GM21360 (cell line): ENCODE measurements at regions not wholly inside any gene's neighbourhood (a gene's known extent, or its start where the extent isn't known, plus 50 kb on each side); places are given as distances from the start of the nearest gene placed in this dataset.

Source experiments
- ATAC-seq: cut with Tn5 transposase; IDR thresholded peaks from one replicate; pipeline ENCODE4 v1.9.1; 2021; ENCODE audit warnings: mild to moderate bottlenecking, moderate library complexity; ENCODE audit not compliant: unreplicated experiment

- no peak for ATAC-seq
Observed at GRCh38 chr1:228987736-228988506, 252.6 kb downstream of the RHOU start.

DNA sequence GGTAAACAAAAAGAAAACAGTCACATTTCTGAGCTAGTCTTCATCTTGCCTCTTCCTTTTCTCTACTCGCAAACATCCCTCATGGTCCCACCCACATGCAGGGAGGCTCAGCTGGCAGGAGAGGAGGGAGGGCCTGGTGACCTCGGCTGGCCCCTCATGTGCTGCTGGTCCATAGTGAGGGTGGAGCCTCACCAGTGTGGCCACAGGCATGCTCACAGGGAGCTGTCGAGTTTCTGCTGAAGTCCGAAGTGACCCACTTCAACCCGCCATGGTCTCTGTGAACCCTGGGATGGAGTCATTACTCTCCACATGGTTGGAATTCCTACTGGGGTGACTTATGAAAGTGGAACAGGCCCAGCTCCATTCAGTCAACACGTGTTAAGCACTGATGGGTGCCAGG is 253.4 kb downstream of the RHOU start:
- no peak for ATAC-seq

DNA sequence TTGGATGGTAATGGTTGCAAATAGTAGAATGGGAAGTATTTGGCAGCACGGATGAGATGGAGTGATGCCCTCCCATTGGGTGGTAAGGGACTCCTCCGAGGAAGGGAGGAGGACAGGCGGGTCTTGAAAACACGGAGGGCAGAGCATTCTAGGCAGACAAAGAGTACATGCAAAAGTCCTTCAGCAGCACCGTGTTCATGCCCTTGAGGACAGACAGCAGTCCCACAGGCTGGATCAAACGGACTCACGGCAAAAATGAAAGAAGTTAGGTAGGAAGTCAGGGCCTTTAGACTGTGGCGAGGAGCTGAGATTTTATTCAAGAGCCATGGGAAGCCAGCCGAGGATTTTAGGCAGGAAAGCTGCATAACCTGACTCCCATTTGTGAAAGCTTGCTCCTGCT is 253.9 kb downstream of the RHOU start:
- ATAC-seq, result no peak

DNA sequence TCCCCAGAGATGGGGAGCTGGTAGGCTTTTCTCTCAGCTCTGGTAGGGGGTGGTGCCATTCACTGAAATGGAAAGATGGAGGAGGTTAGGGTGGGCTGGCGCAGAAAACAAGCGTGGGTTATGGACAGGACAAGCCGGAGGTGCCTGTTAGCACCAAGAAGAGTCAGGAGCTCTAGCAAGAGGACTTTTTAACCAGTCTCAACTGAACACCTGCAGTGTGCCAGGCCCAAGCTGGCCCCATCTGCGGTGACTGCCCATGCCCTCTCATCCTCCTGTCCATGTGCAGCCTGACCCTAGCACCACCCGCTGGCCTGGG is 254.4 kb downstream of the RHOU start:
- ATAC-seq, result no peak

GRCh38 chr1:228989992-228990827 is 254.9 kb downstream of the RHOU start:
- ATAC-seq, result no peak

- no peak for ATAC-seq
Observed at GRCh38 chr1:228990906-228991569, 255.8 kb downstream of the RHOU start.

DNA sequence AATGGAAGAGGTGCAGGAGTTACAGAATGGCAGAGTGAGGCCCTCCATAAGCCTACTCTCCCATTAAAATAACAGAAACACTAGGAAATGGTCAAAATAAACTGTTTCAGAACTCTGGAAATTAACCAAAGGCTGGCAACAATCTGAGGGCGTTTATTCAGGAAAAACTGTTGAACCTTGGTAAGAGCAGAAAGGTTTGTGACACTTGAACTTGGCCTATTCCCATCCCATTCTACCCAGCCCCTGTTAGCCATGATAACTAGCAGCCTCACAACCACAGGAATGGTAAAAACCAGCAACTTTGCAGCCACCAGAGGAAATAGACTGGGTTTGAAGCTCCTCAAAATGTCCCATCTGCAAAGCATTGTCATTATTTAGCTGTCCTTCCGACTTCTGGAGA is 256.8 kb downstream of the RHOU start:
- ATAC-seq, result no peak

GRCh38 chr1:228992907-228993535 is 257.7 kb downstream of the RHOU start:
- ATAC-seq, result no peak

DNA sequence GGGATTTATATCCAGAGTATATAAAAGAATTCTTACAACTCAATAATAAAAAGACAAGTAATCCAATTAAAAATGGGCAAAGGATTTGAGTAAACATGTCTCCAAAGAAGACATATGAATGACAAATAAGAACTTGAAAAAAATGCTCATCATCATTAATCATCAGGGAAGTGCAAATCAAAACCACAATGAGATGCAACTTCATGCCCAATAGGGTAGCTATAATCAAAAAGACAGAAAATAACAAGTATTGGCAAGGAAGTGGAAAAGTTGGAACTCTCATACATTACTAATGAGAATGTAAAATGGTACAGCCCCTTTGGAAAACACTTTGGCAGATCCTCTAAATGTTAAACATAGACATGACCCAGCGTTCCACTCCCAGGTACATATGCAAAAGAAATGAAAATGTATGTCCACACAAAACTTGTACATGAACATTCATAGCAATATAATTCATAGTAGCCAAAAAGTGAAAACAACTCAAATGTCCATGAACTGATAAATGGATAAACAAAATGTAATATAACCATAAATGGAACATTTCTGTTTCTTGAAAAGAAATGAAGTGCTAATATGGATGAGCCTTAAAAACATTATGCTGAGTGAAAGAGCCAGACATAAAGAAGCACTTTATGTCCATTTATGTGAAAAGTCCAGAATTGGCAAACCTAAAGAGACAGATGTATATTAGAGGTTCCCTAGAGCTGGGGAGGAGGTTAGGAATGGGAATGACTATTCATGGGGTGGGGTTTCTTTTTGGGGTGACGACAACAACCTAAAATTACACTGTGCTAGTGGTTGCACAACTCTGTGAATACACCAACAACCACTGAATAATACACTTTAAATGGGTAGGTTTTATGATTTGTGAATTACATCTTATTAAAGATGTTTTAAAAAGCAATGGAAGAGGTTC is 259.7 kb downstream of the RHOU start:
- ATAC-seq, result no peak

DNA sequence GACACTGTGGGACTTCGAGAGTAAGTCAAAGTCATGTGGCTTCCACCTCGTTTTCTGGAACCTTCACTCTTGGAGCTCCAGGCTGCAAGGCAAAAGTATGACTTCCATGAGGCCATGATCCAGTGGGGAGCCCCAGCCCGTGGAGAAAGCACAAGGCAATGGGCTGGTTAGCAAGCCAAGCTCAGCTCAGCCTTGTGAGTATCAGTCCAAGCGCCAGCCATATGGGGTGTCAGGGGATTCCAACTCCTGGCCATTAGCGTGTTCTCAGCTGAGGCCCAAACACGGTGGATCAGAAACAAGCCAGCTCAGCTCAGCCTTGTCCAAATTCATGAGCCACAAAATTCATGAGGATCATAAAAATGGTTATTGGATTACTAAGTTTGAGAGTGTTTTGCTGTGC is 261.0 kb downstream of the RHOU start:
- ATAC-seq, result no peak

DNA sequence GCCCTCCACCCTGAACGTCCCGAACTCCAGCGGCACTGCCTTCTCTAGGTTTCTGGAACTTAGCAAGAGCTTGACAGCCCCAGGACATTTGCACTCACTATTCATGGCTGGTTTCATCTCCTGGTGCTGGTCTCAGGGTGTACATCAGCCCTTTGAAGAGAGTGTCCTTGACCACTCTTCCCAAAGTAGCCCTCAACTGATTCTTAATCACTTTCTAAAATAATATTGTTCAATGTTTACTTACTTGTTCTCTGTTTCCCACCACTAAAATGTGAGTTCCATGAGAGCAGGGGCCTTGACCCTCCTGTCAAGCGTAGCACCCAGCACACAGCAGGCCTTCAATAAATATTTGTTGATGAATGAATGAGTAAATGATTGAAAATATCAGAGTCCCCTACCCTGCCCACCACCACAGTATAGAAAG is 262.5 kb downstream of the RHOU start:
- ATAC-seq, result no peak

GRCh38 chr1:228998179-228998578 is 262.9 kb downstream of the RHOU start:
- ATAC-seq, result no peak

DNA sequence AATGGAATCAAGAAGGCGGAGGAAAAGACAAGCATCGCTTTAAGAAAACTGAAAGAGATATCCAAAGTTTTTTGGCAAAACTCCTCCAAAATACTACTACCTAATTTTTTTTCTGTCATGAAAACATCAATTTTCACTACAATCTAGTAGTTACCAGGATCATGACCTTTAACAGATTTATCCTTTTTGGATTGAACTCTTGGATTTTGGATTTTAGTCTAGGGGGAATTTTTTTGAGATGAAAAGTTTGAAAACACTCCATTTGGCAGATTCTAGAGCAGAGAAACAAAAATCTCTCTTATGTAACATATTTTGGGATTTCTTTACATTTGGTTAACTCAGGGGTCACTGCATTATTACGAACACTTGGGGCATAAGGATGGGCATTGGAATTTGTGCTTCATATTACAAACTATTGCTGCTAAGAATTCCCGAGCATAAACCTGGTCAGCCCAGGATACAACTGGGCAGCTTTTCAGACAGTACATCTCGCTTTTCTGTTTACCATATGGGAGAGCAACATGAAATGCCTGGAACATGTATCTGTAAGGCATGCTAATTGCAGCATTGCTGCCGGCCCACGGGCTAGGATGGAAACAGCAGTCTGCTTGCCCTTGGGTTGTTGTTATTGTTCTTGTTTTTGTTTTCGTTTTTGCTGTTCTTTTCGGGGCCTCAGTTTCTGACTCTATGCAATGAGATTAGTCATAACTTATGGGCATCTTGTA is 264.3 kb downstream of the RHOU start:
- ATAC-seq, result no peak

DNA sequence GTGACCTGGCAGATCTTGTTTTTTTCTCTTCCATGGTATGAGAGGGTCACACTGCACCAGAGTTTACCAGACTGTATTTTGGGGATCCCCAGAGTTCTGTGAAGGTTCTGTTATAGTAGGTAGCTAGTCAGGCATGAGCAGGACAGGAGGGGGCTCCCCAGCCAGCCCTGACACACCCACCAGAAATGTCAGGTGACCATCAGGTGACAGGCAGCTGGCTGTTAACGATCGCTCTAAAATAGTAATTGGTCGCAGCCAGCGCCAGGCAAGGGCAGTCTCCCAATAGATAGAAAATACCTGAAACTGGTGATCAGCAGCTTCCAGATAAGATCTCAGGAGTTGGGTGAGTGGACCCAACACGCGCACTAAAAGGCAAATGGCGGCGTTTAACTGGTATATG is 264.9 kb downstream of the RHOU start:
- ATAC-seq, result no peak

GRCh38 chr1:229001467-229002011 is 266.3 kb downstream of the RHOU start:
- no peak for ATAC-seq

- ATAC-seq, result no peak
Observed at GRCh38 chr1:229002037-229002436, 266.8 kb downstream of the RHOU start.

DNA sequence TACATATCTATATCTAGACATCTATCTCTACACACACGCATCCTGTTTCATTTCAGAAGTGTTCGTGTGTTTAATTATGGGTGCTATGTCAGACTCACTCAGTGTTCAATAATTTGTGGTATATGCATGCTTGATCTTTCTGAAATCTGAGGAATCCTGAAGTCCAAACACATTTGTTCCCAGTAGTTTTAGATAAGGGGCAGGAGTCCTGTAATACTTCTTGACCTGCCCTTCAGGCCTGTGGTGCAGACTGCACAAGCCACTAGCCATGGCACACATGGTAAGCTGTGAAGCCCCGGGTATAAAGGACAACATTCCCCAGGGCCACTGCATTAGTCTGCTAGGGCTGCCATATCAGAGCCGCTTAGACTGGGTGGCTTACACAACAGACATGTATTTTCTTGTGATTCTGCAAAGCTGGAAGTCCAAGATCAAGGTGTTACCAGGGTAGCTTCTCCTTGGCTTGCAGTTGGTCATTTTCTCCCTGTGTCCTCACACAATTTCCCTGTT is 267.2 kb downstream of the RHOU start:
- no peak for ATAC-seq

DNA sequence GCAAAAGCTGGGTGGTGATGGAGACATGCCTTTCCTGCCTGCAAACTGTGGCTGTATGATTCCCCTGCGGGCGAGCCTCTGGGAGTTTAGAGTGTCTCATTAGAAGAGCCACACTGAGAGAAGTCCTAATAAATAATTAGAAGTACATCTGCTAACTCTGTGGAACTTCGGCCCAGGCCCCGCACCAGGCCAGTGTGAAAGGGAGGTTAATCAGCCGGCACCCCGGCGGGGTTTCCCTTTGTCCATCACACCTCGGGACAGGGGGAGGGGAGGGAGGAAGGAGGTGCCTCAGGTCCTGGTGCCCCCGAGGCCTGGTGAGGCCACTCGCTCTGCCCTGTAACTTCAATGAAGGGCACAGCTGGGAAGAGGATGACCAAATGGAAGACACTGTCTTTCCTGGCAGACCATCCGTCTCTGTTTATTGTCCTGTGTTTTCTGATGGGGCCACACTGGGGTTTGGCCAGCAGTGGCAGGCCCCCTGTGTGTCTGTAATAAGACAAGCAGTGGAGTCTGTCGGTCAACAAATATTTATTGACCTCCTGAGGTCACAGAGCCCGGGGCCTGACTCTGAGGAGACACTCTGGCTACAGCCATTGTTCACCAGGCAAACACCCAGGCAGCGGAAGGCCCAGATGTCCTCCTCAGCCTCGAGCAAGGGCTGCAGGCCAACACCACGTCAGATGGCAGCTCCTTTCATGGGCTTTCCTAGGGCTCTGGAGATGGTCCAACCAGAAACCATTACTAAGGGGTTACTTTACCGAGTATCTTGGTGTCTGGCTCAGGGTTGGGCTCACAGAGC is 267.5 kb upstream of the RAB4A start:
- ATAC-seq, result no peak
